ENCODE measurements at regions not wholly inside any gene's neighbourhood (a gene's known extent, or its start where the extent isn't known, plus 50 kb on each side); places are given as distances from the start of the nearest gene placed in this dataset.

DNA sequence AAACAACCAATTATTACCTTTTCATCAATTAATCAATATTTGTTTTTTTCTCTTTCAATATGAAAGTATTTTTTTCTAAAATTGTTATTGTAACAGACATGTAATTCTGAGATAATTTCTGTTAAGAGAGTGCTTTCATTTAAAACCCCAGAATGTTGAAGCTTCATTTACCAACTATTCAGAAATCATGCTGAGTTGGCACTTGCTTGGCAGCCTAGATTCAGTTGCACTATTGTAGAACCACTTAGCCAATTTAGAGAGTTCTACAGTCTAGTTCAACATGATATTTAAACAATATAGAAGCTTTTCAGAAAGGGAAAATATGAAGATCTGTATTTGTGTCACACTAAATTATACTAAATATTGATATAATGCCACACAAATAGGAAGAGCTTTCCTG lies 56.1 kb upstream of the NKAIN2 start:
- no peak for DNase-seq

DNA sequence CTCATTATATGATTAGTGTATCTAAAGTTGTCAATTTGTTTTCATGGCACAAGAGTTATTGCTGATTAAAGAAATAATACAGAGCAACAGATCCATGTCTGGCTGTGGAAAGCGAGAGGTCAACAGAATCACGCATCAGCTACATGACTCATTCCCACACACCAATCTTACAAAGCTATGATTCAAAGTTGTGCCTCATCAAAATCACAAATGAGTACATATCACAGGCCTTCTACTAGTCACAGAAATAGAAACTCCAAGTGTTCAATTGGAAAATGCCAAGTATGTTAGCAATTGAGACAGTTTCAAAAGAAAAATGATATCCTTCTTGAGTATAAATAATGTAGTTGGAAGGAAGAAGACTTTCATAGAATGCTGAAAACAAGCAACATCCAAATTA lies 57.8 kb upstream of the NKAIN2 start:
- DNase-seq: no peak

DNA sequence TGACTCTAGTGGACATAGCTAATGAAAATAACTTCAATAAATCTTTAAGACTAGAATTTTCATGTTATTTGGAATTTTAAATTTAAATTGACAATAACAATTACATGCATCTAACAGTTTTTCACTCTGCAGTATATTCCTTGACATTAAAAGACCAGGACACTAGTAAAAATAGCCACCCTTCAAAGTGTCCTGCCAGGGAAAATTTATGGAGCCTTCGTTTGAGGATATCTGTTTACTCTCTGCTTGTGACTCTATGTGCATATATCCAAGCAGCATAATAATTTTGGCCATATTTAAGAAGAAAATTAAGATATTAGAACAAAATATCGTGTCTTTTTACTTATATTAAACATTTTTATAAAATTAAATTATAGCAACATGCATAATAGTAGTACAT lies 58.8 kb upstream of the NKAIN2 start:
- DNase-seq: no peak

DNA sequence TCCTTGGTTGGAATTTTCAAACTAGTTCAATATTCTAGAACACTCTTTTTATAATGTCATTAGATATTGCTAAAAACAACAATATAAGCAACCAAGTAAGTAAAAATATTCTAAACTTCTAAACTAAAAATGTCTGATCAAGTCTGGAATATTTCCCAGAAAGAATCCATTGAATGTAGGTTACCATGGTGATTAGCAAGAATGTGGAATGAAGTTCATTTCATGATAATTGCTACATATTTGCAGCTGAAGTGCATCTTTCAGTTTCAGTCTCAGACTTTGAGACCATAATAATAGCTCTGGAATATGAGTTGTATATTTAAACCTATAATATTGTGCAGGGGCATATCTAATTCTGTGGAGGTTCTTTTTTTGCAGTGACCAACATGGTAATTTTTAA lies 61.0 kb upstream of the NKAIN2 start:
- DNase-seq: no peak

DNA sequence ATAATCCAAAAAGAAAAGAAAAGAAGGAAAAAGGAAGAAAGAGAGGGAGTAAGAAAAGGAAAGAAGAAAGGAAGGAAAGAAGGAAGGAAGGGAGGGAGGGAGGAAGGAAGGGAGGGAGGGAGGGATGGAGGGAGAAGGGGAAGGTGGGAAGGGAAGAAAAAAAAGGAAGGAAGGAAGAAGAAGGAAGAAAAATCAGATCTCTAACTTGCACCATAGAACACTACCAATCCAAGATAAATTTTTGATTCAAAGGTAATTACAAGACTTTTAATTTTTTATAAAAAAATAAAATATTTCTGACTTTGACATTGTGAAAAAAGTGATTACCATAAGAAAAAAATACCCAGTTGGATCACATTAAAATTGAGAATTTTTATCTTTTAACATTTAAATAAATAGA lies 70.5 kb upstream of the NKAIN2 start:
- DNase-seq: no peak

DNA sequence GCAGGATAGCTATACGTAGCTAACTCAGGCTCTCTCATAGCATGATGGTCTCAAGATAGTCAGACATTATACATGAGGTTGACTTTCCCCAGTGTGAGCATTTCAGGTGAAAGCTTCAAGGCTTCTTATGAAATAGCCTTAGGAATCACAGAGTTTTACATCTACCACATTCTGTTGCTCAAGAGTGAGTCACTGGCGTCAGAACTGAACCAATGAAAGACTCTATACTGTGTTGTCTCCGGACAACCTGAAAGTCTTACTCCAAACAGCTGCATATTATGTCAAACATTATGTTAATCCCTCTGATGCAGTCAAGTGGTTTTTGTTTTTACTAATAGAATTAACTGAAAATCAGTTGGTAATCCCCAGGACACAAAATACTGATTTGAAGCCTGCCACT lies 79.8 kb upstream of the TRDN start:
- no peak for DNase-seq

DNA sequence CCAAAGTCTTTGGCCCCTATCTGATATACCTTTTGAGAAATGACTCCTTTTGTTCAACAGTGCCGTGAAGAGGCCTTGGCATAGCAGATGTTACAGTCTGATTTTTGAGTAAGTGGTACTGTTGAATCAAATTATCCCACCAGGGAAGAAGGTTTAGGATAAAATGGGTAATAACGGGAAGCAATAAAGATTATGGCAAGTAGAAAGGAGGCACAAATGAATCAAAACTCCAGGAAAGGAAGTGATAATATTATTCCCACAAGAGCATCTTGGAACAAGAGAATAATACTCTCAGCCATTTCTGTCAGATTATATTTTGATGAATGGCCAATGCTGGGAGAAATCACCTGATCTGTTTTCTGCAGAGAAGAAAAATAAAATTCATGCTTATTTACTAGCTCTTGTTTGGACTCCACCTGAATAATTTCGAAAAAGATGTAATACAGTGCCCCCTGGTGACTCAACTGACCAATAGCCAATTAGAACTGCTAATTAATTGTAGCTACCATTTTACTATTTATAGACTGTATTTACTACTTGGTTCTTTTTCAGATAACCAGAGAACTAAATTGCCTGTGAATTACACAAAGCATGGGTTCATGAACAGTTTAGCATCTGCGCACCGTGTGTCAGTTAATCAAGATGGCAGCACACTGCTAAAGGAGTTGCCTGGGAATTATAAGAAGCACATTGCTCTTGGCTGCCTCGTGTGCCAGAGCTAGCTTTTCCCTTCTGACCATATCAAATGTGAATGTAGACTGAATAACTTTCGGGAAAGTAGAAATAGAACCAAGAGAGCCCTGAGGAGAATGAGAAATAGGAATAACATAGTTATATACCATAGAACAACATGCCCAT lies 78.5 kb upstream of the TRDN start:
- peak; percentile 43 for DNase-seq

DNA sequence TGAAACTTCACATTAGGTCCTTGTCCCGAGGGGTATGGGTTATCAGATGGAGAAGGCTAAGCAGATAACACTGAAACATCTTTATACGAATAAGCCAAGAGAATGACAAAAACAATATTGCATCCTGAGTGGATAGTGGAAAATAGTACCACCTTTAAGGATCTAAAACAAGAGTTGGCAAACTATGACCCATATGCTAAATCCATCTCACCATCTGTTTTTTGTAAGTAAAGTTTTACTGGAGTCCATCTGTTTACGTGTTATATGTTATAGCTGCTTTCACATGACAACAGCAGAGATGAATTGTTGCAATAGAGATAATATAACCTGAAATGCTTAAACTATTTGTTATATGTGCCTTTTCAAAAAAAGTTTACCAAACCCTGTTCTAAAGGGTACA lies 76.1 kb upstream of the TRDN start:
- no peak for DNase-seq

DNA sequence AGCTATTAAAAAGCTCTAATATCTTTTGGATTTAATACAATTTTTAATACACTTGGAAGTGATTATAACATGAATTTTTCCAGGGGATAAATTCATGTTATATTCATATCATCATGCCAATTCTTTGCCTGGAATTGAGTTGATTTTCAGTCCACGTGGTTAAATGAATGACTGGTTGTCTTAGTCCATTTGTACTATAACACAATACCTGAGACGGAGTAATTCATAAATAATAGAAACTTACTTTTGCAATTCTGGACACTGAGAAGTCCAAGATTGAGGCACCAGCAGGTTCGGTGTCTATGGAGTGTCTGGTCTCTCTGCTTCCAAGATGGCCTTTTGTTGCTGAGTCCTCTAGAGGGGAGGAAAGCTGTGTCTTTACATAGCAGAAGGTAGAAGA lies 66.2 kb upstream of the TRDN start:
- no peak for DNase-seq

DNA sequence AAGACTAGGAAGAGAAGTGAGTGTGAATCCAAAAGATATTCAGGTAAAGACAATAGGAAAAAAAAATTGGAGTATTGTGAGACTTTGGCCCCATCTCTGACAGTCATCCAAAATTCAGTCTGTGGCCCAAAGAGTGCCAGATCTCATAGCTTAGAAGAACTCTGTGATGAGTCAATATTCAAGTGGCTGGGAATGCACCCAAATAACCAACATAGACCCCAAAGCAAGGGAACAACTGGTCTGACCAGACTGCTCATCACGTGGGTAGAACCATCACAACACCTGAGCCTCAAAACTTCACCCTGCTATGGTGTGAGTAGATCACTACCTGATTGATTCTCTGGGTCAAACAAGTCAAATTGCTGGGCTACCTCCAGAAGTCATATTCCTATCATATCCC lies 51.1 kb upstream of the TRDN start:
- no peak for DNase-seq
